Femur (tissue), 1 donor: ENCODE measurements at regions not wholly inside any gene's neighbourhood (a gene's known extent, or its start where the extent isn't known, plus 50 kb on each side); places are given as distances from the start of the nearest gene placed in this dataset.
"Not testable (repeated sequence)": the region's sequence is repeated elsewhere in the genome, so short reads cannot be mapped to it uniquely, and the experiment has no call there.

Experiments
- DNase-seq: peaks from one replicate; pipeline ENCODE4 v3.0.0-alpha.2; 2017

DNA sequence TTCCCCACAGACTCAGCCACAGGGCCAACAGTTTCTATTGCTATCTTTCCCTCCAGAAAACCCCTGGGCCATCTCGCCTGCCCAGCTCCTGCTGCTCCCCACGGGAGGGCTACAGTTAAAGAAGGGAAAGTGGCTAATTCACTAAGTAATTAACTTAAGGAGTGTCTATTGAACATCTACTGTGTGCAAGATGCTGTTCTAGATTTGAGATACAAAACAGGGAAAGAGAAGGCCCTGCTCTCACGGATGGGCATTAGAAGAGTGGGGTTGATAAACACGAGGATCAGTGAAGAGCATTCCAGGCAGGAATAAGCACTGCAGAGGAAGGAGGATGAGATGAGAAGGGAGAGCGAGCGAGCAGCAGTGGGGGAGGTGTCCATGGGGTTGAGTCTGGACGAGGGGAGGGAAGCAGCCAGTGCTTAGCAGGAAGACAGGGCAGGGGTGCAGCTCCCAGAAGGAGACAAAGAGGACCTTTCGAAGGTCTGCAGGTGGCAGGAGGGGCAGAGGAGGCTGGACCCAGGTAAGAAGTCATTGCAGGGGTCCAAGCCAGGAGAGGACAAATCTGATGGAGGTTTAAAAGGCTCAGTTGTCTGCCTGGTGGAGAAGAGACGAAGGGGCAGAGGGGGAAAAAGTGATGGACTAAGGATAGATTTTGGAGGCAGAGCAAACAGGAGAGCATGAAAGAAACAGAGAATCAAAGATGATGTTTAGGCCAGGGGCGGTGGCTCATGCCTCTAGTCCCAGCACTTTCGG lies 64.7 kb downstream of the KLF15 start:
- no peak for DNase-seq

- DNase-seq = no peak
These were observed 65.7 kb downstream of the KLF15 start for GRCh38 chr3:126291537-126291936.

DNA sequence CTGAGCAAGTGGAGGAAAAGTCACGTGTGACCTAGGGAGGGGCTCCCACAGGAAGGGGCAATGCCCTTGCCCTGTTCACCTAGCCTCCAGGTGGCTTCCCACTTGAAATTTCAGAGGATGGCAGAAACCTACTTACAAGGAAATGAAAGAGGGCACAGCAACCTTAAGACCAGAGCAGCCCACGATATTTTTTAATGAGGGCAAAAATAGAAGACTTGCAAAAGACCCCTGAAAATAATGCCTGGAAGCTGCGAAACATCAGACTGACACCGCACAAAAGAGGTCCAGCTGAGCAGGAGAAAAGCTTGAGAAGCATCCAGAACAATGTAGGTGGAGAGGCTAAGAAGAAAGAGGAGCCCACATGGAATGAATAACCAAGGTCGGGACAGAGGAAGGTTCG lies 66.1 kb downstream of the KLF15 start:
- no peak for DNase-seq

DNA sequence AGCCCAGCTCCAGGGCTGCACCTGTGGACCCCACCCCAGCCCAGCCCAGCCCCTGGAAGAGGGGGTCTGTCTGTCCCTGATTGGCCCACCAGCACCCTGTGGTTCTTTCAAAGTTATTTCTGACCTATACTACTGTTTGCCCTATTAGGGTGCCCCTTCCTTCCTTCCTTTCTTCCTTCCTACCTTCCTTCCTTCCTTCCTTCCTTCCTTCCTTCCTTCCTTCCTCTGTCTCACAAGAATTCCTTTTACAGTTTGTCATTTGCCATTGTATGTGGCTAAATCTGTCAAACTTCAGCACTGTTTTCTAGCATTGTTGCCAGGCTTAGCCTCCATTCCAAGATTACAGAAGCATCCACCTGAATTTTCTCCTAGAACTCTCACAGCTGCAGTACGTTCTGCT lies 66.9 kb downstream of the KLF15 start:
- no peak for DNase-seq

DNA sequence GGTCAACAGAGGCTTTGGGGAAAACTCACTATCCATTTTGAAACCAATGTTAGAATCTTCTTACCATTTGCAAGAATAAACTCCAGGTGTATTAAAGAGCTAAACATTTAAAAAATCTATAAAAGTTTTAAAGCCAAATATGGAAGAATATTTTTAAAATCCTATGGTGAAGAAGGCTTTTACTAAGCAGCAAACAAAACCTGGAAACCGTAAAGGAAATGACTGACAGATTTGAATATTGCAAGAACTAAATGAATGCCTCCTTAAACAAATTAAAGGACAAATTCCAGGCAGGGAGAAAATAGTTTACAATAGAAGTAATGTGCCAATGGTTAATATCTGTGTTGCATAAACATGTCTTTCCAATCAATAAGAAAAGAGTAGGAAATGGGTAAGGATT lies 68.1 kb downstream of the KLF15 start:
- no peak for DNase-seq

GRCh38 chr3:126288314-126288713 lies 68.9 kb downstream of the KLF15 start:
- no peak for DNase-seq

DNA sequence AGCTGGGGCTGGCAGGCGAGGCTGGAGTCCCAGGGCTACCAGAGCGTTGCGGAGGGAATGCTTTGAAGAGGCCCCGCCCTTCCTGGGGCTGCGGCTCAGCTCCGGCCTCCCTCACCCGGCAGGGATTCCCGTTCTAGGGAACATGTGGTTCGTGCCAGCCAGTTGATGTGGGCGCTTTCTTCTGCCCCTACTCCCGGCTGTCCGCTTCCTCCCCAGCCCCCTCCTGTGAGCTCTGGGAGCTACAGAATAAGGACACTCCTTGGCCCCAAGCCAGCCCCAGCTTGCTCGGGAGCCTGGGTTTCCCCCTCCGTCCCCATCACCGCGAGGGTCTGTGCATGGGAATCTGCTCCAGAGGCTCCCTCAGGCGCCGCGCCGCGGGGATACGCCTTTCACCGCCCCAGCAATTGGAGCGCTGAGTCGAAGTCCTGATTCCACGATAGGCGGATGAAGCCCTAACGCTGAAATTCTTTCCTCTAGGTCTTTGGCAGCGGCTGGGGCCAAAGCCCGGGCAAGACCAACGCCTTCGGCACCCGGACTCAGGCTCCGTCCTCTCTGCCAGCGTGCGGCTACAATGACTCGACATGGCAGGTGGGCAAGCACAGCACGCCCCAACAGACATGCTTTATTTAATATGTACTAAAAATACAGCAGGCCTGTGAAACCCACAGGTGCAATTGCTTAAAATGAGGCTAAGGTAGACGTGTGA lies 69.5 kb downstream of the KLF15 start:
- peak; percentile 77 for DNase-seq

GRCh38 chr3:126287171-126287535 lies 70.1 kb downstream of the KLF15 start:
- no peak for DNase-seq

GRCh38 chr3:126285369-126285768 lies 71.8 kb downstream of the KLF15 start:
- no peak for DNase-seq

DNA sequence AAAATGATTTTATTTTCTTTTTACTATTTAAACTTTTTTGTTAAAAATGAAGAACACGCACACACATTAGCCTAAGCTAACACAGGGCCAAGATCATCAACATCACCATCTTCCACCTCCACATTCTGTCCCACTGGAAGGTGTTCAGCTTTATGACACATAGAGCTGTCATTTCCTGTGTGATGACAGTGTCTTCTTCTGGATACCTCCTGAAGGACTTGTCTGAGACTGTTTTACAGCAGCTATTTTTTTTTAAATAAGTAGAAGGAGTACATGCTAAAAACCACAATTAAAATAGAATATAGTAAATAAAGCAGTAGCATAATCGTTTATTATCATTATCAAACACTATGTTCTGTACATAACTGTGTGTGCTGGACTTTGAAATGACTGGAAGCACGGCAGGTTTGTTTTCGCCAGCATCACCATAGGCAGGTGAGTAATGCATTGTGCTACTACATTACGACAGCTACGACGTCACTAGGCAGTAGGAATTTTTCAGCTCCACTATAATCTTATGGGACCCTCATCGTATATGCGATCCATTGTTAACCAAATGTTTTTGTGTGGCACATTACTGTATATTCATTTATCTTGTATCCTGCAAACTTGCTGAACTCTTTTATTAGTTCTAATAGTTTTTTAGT lies 72.8 kb downstream of the KLF15 start:
- no peak for DNase-seq

- DNase-seq = not testable (repeated sequence)
These were observed 73.6 kb downstream of the KLF15 start for GRCh38 chr3:126283651-126284050.

DNA sequence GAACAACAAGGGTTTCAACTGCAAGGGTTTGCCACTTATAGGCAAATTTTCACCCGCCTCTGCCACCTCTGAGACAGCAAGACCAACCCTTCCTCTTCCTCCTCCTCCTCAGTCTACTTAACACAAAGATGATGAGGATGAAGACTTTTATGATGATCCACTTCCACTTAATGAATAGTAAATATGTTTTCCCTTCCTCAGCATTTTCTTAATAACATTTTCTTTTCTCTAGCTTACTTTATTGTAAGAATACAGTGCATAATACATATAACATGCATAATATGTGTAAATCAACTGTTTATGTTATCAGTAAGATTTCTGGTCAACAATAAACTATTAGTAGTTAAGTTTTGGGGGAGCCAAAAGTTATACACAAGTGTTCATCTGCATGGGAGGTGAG lies 77.4 kb downstream of the KLF15 start:
- no peak for DNase-seq

GRCh38 chr3:126277629-126278378 lies 79.4 kb downstream of the KLF15 start:
- no peak for DNase-seq

- no peak for DNase-seq
These were observed 81.6 kb downstream of the KLF15 start for GRCh38 chr3:126275620-126275904.

DNA sequence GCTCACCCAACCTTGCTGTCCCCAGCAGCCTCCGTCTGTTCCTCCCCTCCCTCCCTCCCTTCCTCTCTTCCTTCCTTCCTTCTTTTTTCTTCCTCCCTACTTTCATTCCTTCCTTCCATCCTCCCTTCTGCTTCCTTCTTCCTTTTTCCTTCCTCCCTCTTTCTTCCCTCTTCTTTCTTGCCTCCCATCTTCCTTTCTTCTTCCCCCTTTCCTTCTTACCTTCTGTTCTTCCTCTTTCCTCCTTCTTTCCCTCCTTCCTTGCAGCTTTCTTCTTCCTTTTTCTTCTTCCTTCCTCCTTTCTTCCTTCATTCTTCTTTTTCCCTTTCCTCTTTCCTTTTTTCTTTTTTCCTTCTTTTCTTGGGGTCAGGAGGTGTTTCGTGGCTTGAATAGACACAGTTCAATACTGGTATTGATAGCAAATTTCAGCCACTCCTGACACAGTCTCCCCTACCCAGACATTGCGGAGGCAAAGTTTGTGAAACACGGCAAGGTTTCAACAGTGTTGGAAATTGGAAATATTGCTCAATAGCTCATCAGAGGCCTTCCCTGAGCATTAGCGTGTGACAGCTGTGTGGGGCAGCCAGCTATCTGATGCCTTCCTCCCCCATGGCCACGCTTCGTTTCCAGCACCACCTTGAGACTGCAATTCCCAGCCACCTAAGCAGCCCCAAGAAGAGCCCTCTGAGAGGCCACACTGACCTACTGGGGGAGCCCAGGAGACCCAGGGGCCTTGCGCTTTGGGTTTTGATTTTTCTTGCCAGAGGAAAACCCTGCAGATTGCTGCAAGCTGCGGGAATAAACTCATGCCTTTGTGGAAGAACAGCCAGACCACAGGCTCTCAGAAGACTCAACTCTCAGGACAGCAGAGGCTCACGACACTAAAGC lies 82.2 kb downstream of the KLF15 start:
- DNase-seq = no peak

DNA sequence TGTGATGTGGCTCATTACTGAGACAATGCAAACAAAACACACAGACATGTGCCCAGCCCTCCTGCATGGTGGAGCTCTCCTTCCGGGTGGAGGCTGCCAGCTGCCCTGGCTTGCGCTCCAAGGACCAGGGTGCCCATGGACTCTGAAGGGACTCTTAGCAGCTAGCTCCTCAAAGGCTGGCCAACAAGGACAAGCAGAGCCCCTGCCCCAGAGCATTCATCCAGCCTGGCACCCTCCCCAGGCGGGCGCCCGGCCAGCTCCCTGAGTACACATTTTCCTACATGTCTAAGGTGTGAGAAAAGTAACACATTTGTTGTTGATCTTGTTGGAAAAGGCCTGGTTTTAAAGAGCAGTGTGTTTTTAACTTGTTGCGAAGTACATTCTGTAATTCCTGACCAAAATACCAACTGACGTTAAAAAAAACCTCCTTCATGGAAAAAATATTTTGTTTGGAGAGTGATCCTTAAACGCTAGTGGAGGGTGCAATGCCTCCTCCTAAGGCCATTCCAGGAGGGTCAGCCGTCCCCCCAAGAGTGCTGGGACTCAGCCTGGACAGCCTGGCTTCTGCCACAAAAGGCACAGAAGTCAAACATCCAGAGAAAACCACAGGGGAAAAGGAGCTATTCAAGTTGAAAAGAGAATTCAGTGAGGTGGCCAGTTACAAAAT lies 86.9 kb downstream of the KLF15 start:
- peak; percentile 72 for DNase-seq

DNA sequence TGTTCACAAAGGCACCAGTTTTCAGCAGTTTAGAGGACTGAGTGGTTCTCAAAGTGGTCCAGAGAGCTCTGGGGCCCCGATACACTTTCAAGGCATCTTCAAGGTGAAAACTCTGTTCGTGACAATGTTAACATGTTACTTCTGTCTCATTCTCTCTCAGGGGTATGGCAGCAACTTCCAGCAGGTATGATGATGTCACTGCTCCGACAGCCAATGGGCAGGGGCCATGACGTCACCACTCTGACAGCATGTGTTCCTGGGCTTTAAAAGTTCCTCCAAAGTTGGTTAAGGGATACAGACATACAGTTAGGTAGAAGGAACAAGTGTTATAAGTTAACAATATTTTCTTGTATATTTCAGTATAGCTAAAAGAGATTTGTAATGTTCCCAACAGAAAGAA lies 87.9 kb downstream of the KLF15 start:
- no peak for DNase-seq

DNA sequence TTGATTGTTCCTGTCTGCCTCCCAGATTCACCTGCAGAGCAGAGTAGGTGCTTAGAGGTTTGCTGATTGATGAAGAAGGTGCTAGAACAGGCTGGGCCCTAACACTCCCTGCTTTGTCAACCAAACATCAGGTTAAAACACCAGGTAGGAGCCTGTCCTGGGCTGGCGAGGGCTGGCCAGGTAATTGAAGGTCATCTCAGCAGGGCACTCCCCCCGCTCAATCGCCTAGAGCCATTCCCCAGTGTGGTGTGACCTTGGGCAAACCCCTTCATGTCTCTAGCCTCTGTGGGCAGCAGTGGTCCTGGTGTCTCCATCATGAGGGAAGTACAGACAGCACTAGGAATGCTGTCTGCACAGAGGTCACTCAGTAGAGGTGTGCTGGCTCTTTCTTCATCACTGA lies 88.3 kb downstream of the KLF15 start:
- DNase-seq = no peak

GRCh38 chr3:126267976-126268615 lies 87.7 kb upstream of the ALDH1L1 start:
- DNase-seq = no peak

- peak; percentile 81 for DNase-seq
These were observed 87.0 kb upstream of the ALDH1L1 start for GRCh38 chr3:126267169-126267975.

GRCh38 chr3:126266850-126267168 lies 86.4 kb upstream of the ALDH1L1 start:
- DNase-seq = no peak
